Right renal pelvis (tissue), 4 donors: ENCODE measurements at regions not wholly inside any gene's neighbourhood (a gene's known extent, or its start where the extent isn't known, plus 50 kb on each side); places are given as distances from the start of the nearest gene placed in this dataset.

Source experiments
- DNase-seq, 4 donors: peaks; one replicate each; pipeline ENCODE4 v3.0.0-alpha.2; 2013; ENCODE audit warnings: low read depth in 4 of 4, low spot score in 3 of 4, missing footprints in 1 of 4

DNA sequence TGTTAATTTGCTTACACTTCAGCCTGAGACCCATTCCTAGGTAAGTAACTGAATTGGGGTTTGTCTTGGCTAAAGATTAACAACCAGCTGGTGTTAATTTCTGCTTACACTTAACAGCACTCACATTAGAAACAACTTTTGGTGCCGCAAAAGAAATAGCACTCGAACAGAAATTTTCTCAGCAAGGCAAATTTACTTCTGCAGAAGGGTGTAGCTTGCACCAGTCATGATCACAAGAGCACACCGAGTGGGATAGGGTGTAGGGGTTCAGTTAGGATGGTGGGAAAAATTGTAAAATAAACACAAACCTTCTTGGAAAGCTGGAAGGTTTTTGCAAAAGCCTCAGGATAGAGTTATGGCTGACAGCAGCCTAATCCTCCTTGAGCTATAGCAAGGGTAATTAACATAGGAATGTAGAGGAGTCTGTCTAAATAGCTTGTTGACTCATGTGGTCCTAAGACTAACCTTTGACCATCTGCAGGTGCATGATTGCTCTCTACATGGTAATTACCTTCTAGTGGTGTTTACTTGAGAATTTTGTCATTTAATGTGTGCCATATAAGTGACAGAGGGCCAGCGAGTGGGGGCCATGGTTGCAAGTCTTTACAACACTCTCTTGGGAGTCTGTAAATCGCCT lies 67.8 kb upstream of the CDK13 start:
- DNase-seq, result no peak

DNA sequence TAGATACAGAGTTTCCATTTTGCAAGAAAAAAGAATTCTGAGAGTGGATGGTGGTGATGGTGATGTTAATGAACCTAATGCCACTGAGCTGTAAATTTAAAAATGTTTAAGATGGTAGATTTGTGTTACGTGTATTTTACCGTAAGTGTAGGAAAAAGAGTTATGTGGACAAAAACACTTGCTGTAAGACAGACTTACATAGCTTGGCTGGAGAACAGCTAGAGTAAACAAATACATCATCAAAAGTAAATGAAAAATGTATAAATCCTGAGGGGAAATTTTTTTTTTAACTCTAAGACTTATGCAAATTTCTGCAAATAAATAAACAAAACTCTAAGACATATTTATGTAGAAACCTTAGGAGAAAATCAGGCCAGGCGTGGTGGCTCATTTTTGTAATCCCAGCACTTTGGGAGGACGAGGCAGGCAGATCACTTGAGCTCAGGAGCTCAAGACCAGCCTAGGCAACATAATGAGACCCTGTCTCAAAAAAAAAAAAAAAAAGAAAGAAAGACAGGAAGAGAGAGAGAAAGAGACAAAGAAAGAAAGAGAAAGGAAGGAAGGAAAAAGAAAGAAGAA lies 66.2 kb upstream of the CDK13 start:
- DNase-seq, result no peak

DNA sequence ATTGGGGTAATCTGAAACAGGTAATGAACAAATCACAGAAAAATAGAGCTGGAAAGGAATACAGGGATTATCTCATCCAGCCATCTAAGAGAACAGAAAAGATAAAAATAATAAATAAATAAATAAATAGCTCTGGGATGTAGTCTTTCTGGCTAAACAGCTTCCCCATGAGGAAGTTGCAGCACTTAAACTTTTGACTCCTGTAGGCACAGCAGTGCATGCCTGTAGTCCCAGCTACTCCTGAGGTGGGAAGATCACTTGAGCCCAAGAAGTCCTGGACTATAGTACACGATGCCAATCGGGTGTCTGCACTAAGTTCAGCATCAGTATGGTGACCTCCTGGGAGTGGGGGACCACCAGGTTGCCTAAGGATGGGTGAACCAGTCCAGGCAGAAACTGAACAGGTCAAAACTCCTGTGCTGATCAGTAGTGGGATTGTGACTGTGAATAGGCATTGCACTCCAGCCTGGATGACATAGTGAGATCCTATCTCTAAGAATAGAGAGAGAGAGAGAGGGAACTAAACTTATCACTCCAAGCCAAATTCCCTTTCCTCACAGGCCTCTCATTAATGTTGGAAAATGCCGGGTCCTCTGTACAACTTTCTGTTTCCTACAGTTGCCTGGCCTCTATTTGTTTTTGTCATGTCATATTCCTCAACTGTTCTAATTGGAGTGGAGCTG lies 61.7 kb upstream of the CDK13 start:
- DNase-seq, result no peak

DNA sequence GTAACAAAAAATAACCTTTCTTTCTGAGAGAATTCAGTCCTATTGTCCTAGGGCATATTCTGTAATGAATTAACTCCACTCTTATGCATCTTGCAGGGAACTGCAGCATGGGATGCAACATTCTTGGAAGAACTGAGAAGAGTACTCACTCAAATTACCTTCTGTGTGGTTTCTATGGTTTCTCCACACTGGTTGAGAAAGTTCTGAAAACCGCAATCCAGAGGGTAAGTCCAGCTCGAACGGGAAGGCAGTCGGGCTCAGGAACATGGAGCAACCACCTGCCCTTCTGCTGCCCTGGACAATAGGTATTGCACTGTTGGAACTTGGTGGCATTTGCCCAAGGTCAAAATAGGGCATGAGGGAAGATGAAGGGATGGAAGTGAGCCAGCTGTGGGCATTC lies 59.6 kb upstream of the CDK13 start:
- no peak for DNase-seq

DNA sequence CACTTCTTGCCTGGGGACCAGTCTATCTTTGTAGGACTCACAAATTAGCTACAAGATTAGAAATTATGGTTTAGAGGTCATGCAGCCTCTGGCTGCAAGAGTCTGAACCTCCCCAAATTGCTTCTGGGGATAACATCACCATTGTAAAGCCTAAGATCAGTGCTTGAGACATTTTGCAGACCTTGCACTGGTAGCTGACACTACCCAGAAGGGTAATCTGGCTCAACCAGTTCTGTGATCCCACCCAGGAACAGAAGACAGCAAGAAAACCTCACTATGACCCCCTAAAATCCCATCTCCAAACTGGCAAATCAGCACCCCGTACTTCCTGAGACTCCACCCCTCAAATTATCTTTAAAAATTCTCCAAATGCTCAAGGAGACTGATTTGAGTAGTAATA lies 58.2 kb upstream of the CDK13 start:
- DNase-seq, result no peak

DNA sequence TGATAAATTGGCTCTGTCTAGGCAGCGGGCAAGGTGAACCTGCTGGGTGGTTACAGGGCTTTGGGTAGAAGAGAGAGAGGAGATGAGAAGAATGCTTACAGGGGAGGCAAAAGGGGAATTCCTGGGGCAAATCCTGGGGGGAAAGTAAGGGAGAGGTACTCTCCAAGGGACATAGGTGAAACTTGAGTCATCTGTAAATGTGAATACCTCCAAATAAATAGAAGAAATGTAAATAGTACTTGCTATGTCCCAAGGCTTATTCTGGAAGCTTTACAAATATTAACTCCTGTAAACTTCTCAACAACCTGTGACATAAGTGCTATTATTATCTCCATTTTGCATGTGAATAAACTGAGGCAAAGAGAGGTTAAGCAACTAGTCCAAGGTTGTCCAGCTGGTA lies 57.7 kb upstream of the CDK13 start:
- no peak for DNase-seq

DNA sequence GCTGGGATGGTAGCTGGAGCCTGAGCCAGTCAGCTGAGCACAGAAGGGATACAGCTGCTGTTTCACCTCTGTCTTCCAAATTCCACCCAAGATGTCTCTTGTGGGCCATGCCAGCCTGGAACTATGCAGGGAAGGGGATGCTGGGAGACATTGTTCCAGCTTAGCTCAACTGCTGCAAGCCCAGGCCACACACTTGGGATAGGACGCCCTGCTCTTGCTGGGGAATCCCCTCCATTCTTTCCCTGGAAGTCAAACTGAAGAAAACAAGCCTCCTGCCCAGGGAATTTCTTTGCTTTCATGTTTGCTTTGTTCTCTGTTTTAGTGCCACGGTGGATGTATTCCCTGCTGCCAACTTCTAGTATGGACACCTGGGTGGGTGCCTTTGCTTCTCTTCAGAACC lies 55.2 kb upstream of the CDK13 start:
- DNase-seq, result no peak

DNA sequence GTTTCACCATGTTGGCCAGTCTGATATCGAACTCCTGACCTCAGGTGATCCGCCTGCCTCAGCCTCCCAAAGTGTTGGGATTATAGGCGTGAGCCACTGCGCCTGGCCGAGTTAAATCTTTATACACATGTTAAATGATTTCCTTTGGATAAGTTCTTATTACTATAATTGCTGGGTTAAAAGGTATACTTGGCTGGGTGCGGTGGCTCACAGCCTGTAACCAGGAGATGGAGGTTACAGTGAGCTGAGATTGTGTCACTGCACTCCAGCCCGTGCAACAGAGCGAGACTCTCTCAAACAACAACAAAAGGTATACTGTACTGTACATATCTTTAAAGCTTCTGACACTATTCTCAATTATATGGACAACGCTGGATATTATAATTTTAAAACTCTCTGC lies 53.2 kb upstream of the CDK13 start:
- no peak for DNase-seq

DNA sequence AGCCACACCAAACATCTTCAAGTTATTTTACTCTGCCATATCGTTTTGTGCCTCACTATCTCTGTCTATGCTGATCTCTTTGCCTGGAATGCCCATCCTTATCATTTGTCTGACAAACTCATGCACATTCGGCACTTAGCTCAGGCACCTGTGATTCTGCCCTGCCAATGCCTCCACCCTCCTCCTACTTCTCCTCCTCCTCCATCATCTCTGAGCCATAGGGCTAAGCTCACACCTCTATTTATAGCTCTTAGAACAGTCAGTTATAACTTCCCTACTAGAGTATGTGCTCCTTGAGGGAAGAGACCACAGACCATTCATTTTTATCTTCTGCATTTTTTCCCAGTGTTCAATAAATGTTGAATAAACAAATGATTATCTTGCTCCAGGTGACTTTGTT lies 51.2 kb upstream of the CDK13 start:
- no peak for DNase-seq
